ENCODE measurements at regions not wholly inside any gene's neighbourhood (a gene's known extent, or its start where the extent isn't known, plus 50 kb on each side); places are given as distances from the start of the nearest gene placed in this dataset.

GRCh38 chr2:78568782-78569373, 456.6 kb upstream of the REG3G start:
- TF ChIP-seq EZH2 (IDR thresholded peaks at IDR 0.05; ENCODE audit: low read depth) (no peak), CTCF (conservative IDR thresholded peaks at IDR 0.05) (no peak)

Data from PC-9 (cell line).